ENCODE measurements at regions not wholly inside any gene's neighbourhood (a gene's known extent, or its start where the extent isn't known, plus 50 kb on each side); places are given as distances from the start of the nearest gene placed in this dataset.

- TF ChIP-seq, protein P1, sequence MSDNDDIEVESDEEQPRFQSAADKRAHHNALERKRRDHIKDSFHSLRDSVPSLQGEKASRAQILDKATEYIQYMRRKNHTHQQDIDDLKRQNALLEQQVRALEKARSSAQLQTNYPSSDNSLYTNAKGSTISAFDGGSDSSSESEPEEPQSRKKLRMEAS (IDR thresholded peaks at IDR 0.05; ENCODE audit: low read depth, low read length): peak; percentile 64
- peak; percentile 66 for TF ChIP-seq MYC (IDR thresholded peaks at IDR 0.05; ENCODE audit: low read depth, low read length)
Measured at GRCh38 chr17:36722121-36722902, 120.9 kb downstream of the MRM1 start.

All from NB4 (cell line).